HL-60 (cell line): ENCODE measurements at regions not wholly inside any gene's neighbourhood (a gene's known extent, or its start where the extent isn't known, plus 50 kb on each side); places are given as distances from the start of the nearest gene placed in this dataset.

Experiments
- DNase-seq, 2 experiments: peaks; one replicate each; pipeline ENCODE4 v3.0.0-alpha.2; 2010 to 2020; ENCODE audit warnings: low read depth in 1 of 2, low spot score in 1 of 2
- H3K27ac ChIP-seq: fragments of 250-450 bp; sonication (Bioruptor Pico); replicated peaks from 2 replicates; pipeline ENCODE4 v1.5.1; 2020; ENCODE audit warnings: mild to moderate bottlenecking, moderate library complexity
- H3K27me3 ChIP-seq: fragments of 250-450 bp; sonication (Bioruptor Pico); 2 replicates; pipeline ENCODE4 v1.5.1; 2021; ENCODE audit warnings: mild to moderate bottlenecking, moderate library complexity; ENCODE audit not compliant: insufficient read depth, poor library complexity, severe bottlenecking
- H3K4me3 ChIP-seq: replicated peaks from 2 replicates; pipeline ENCODE4 v1.5.1; 2011; ENCODE audit warnings: mild to moderate bottlenecking, control low read depth, low read length; ENCODE audit not compliant: insufficient read depth
- GABPA ChIP-seq: IDR thresholded peaks from 2 replicates; pipeline ENCODE4 v1.6.1; 2012; ENCODE audit warnings: low read depth
- POLR2AphosphoS5 ChIP-seq: IDR thresholded peaks from 2 replicates; pipeline ENCODE4 v1.6.1; 2012; ENCODE audit warnings: low read depth
- SPI1 ChIP-seq: IDR thresholded peaks from 2 replicates; pipeline ENCODE4 v1.6.1; 2012; ENCODE audit warnings: low read depth, mild to moderate bottlenecking, borderline replicate concordance
- TF ChIP-seq, protein P1 (sequence below): IDR thresholded peaks from 2 replicates; pipeline ENCODE4 v1.6.1; 2012; ENCODE audit warnings: low read depth; ENCODE audit not compliant: insufficient replicate concordance
- TF ChIP-seq, protein P2 (sequence below): IDR thresholded peaks from one replicate; pipeline ENCODE4 v1.5.1; 2011; ENCODE audit warnings: low read length, control low read depth, inconsistent platforms; ENCODE audit not compliant: insufficient read depth

DNA sequence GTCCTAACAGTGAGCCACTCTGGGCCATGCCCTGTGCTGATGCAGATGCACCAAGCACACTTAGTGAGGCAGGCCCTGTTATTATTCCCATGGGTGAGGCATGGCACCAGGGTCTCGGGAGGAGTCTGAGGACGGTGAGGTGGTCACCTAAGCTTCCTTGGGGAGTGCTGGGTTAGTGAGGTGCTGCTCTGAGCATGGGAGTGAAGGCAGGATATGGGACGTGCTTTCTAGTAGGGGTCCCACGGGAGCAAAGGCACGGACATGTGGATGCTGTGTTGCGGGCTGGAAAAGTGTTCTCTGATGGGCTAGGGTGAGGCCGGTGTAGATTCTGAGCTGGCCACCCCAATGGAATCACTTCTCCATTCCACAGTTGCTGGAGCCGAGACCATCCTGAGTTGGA, 77.5 kb upstream of the CSF3R start:
- Histone ChIP-seq H3K27ac (no peak overlapping the region), H3K4me3 (no peak overlapping the region), H3K27me3 (no peaks in the 10 kb centered on the region)
- no peak for DNase-seq
- TF ChIP-seq GABPA: no peak
- no peak for TF ChIP-seq POLR2AphosphoS5
- TF ChIP-seq, protein P1, sequence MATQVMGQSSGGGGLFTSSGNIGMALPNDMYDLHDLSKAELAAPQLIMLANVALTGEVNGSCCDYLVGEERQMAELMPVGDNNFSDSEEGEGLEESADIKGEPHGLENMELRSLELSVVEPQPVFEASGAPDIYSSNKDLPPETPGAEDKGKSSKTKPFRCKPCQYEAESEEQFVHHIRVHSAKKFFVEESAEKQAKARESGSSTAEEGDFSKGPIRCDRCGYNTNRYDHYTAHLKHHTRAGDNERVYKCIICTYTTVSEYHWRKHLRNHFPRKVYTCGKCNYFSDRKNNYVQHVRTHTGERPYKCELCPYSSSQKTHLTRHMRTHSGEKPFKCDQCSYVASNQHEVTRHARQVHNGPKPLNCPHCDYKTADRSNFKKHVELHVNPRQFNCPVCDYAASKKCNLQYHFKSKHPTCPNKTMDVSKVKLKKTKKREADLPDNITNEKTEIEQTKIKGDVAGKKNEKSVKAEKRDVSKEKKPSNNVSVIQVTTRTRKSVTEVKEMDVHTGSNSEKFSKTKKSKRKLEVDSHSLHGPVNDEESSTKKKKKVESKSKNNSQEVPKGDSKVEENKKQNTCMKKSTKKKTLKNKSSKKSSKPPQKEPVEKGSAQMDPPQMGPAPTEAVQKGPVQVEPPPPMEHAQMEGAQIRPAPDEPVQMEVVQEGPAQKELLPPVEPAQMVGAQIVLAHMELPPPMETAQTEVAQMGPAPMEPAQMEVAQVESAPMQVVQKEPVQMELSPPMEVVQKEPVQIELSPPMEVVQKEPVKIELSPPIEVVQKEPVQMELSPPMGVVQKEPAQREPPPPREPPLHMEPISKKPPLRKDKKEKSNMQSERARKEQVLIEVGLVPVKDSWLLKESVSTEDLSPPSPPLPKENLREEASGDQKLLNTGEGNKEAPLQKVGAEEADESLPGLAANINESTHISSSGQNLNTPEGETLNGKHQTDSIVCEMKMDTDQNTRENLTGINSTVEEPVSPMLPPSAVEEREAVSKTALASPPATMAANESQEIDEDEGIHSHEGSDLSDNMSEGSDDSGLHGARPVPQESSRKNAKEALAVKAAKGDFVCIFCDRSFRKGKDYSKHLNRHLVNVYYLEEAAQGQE: no peak
- TF ChIP-seq, protein P2, sequence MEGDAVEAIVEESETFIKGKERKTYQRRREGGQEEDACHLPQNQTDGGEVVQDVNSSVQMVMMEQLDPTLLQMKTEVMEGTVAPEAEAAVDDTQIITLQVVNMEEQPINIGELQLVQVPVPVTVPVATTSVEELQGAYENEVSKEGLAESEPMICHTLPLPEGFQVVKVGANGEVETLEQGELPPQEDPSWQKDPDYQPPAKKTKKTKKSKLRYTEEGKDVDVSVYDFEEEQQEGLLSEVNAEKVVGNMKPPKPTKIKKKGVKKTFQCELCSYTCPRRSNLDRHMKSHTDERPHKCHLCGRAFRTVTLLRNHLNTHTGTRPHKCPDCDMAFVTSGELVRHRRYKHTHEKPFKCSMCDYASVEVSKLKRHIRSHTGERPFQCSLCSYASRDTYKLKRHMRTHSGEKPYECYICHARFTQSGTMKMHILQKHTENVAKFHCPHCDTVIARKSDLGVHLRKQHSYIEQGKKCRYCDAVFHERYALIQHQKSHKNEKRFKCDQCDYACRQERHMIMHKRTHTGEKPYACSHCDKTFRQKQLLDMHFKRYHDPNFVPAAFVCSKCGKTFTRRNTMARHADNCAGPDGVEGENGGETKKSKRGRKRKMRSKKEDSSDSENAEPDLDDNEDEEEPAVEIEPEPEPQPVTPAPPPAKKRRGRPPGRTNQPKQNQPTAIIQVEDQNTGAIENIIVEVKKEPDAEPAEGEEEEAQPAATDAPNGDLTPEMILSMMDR: no peak
- TF ChIP-seq SPI1: no peak

DNA sequence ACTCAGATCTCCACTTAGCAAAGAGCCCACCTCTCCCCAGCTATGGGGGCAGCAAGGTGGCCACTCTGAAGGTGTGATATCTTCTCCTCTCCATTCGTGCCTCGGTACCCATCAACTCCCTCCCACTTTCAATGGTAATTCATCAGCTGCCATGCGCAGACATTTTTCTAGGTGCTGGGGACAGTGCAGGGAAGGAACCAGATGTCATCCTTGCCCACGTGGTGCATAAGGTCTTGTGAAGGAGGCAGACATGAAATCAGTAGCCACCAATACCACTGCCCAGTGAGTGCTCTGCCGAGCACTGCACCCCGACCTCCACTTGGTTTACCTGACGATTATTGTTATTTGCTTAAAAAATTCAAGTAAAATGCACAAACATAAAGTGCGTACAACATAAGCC, 76.3 kb upstream of the CSF3R start:
- Histone ChIP-seq H3K27me3 (peaks cover 1% of the 10 kb centered on the region), H3K4me3 (no peak overlapping the region), H3K27ac (no peak overlapping the region)
- DNase-seq: no peak
- TF ChIP-seq, protein P2: no peak
- no peak for TF ChIP-seq POLR2AphosphoS5
- no peak for TF ChIP-seq GABPA
- TF ChIP-seq SPI1: no peak
- TF ChIP-seq, protein P1: no peak

DNA sequence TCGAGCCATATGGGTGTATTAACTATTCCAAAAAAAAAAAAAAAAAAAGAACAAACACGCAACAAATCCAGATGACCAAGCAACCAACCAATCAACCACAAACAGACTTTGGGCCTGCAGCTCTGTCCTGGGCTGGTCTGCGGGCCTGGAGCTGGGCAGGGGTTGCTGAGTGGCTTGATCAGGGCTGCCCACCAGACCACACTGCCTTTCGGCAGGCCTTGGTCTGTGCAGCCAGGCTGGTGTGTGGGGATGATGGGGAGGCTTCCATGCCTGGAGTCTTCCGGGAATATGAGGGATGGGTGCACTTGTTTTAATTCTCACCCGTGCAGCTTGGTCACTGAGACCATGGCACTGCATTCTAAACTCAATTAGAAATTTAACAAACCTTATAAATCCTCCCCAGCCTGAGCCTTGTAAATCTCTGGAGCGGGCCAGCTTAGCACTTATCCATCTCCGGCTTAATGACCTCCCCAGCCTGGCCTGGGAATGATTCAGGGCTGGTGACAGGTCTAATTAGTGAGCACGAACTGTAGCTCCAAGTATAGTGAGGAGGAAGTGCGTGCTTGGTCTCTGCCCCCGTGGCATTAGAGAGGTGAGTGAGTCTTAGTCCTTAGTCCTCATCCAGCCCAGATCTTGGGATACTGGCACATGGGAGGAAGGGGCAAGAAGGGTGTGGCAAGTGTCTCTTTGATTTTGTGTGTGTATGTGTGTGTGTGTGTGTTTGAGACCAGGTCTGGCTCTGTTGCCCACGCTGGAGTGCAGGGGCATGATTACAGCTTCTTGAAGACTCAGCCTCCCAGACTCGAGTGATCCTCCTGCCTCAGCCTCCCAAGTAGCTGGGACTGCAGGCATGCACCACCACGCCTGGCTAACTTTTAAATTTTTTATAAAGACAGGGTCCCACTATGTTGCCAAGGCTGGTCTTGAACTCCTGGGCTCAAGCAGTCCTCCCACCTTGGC, 74.6 kb upstream of the CSF3R start:
- peaks cover 2% of the 10 kb centered on the region for H3K27me3 ChIP-seq
- H3K4me3 ChIP-seq: no peak overlapping the region
- TF ChIP-seq POLR2AphosphoS5 (no peak), SPI1 (no peak), GABPA (no peak)
- TF ChIP-seq, protein P1: no peak
- TF ChIP-seq, protein P2: no peak
- no peak for DNase-seq
- H3K27ac ChIP-seq: no peak overlapping the region
